Hindlimb muscle (tissue), 1 donor: ENCODE measurements at regions not wholly inside any gene's neighbourhood (a gene's known extent, or its start where the extent isn't known, plus 50 kb on each side); places are given as distances from the start of the nearest gene placed in this dataset.

Experiments
- DNase-seq: peaks from one replicate; pipeline ENCODE4 v3.0.0-alpha.2; 2013

DNA sequence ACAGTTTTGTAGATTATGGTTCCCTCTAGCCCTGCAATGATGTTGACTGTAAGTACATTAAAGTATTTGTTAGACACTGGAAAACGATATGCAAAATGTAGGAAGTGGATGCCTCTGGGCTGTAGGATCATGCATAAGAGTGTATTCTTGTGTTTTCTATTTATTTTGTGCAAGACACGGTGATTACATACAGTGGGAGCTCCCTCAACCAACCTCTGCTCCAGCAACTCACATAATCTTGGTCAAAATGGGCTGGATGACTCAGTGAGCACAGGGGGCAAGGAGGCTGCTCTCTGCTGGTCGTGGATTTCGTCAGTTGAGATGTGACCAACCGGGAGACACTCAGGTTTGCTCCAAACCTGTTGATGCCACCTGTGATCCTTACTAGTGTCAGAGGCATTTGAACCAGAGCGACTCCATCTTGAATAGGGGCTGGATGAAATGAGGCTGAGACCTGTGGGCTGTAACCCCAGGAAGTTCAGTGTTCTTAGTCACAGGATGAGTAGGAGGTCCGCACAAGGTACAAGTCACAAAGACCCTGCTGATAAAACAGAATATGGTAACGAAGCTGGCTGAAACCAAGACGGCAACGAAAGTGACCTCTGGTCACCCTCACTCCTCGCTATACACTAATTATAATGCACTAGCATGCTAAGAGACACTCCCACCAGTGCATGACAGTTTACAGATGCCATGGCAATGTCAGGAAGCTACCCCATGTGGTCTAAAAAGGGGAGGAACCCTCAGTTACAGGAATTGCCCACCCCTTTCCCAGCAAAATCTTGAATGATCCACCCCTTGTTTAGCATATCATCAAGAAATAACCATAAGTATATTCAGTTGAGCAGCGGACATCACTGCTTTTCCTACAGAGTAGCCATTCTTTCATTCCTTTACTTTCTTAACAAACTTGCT is 56.4 kb upstream of the FAM20C start:
- DNase-seq: no peak

DNA sequence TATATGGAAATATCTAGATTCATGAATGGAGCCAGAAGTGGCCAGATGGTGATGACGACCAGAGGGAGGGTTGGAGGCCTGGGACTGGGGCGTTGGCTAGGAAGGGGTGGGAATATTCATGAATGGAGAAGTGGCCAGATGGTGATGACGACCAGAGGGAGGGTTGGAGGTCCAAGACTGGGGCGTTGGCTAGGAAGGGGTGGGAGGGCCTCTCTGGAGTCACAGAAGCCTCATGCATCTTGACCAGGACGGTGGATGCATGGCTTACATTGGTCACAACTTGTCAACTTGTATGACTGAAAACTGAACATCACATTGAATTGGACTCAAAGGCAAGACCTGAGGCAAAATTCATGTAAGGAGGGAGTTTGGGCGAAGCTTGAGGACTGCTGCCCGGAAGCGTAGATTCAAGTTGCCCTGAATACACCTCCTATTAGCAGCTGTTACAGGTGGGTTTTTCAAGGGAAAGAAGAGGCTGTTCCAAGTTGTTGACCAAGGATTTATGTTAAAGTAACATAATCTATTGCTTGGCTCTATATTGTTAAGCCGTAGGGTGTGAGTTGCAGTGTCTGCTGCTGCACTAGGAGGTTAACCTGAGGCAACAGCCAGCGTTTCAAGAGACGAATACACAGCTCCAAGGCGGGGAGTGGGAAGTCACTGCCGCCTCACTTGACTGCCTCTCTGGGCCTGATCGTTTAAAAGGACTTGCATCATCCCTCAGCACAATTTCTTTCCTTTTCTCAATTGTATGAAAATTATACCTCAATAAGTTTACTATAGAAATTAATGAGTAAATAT is 55.1 kb upstream of the FAM20C start:
- DNase-seq: no peak

DNA sequence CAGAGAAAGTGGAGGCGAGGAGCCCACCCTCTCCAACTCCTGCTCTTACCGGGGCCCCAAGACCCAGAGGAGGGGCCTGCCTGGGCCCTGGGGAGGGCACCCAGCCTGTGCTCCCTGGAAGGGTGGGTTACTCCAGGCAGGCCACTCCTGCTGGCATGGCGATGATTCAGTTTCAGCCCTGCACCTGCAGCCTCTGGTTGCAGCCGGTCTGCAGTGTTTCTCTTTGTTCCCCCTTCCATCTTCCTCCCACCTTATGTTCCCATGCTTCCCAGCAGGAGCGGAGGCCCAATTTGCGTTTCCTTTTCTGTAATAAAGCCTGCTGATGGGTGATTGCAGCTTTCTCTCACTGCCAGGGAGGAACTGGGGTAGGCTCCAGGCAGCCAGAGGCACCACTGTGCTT is 53.2 kb upstream of the FAM20C start:
- no peak for DNase-seq

DNA sequence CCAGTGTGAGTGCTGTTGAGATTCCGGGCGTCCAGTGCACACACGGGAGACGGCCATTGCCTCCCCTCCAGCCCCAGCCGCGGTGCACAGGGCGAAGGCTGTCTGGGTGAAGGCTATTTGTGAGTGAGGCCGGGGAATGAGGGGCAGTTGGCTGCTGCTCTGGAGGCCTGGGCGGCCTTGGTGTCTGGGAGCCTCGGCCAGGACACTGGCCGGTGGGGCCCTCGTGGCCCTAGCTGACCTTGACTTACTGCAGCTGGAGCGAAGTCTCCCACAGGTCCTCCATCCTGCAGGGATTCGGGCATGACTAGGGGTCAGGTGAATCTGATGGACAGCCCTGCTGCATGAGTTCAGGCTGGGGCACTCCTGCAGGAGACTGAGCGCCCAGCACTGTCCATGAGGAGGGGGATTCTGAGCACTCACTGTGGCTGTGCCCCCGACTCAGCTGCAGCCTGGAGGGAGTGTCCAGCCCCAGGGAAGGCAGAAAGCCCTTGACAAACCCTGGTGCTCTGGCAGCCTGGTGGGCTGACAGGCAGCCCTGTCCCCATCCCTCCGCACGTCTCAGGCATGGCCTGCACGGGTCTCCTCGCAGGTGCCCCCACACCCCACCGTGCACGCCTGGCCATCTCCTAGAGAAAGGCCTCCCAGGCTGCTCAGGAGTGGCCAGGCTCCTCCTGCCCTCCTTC is 52.7 kb upstream of the FAM20C start:
- DNase-seq: no peak

DNA sequence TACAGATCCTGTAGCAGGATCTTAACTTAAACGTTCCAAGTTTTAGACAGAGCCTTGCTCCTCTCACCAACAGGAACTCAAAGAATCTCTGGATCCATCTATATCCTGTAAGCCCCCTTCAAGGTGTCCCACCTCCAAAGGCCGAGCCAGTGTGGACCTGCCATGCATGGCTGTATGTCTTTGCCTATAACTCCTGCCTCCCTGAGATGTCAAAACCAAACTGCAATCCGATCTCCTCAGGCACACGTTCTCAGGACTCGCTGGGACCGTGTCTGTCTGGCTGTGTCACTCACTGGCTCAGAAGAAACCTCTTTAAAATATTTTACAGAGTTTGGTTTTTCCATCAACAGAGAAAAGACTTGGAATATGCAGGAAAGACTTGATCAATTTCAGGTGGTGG is 51.4 kb upstream of the FAM20C start:
- no peak for DNase-seq

DNA sequence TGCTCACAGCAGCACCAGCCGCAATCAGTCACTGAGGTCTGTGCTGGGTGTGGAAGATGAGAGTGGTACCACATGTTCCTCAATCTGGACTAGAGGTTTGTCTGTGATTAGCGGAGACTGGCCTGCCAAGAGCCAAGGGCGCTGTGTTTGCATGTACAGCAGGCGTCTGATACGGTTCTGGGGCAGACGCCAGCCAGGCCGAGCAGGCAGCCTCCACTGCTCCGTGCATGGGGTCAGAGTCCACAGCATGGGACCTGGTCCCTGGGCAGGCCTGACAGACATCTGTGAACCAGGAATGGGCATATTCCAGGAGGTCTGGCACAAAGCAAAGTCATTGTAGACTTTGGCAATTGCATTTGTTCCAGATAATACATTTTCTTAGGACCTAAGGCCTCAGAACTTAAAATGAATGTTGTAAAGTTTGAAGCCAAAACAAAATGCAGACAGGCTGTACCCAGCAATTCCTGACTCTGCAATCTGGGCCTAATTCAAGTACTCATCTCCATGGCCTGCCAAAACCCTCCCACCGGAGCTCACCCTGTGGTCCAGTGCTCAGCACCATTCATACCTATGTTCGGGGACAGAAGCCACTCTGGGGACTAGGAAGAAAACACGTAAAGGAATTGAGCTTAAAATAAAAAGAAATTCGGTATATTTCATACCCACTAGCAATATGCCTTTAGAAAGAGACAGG is 50.0 kb upstream of the FAM20C start:
- DNase-seq: no peak
